Prostate gland (tissue), 2 donors: ENCODE measurements at regions not wholly inside any gene's neighbourhood (a gene's known extent, or its start where the extent isn't known, plus 50 kb on each side); places are given as distances from the start of the nearest gene placed in this dataset.

Source experiments
- DNase-seq: peaks from one replicate; pipeline ENCODE4 v3.0.0-alpha.2; 2019; ENCODE audit warnings: low spot score
- H3K27ac ChIP-seq, 2 donors: fragments of 200-600 bp; sonication (generic); 2 replicates each; pipeline ENCODE4 v1.5.1; 2017 to 2019
- H3K27me3 ChIP-seq: fragments of 200-600 bp; sonication (generic); replicated peaks from 2 replicates; pipeline ENCODE4 v1.5.1; 2019; ENCODE audit not compliant: insufficient read depth
- H3K36me3 ChIP-seq, 2 donors: fragments of 200-600 bp; sonication (generic); 1 replicate in 1 of 2; 2 replicates in 1 of 2; pipeline versions ENCODE4 v1.5.1 to v1.8.1; 2017 to 2019
- H3K4me1 ChIP-seq: fragments of 200-600 bp; sonication (generic); replicated peaks from 2 replicates; pipeline ENCODE4 v1.5.1; 2019
- H3K4me3 ChIP-seq, 2 donors: fragments of 200-600 bp; sonication (generic); 2 replicates each; pipeline ENCODE4 v1.5.1; 2017 to 2019
- H3K9me3 ChIP-seq: fragments of 200-600 bp; sonication (generic); 2 replicates; pipeline ENCODE4 v1.5.1; 2017
- POLR2A ChIP-seq: fragments of 450-650 bp; IDR thresholded peaks from one replicate; pipeline ENCODE4 v1.6.1; 2016; ENCODE audit warnings: antibody characterized with exemption, mild to moderate bottlenecking
- POLR2AphosphoS5 ChIP-seq: sonication (generic); formaldehyde crosslinking; IDR thresholded peaks from one replicate; pipeline ENCODE4 v1.6.1; 2017; ENCODE audit warnings: antibody characterized with exemption
- WGBS: methylation state at CpG from one replicate; pipeline ENCODE4 v1.1.5; 2018; 5-methylcytosine and 5-hydroxymethylcytosine counted together
- intact Hi-C: fragments of 100-400 bp; cut with DNase I; formaldehyde crosslinking; loops from one replicate; pipeline ENCODE4 v1.14.2; 2022
- TF ChIP-seq, protein P1 (sequence below), 4 experiments: fragments of 200-600 bp in 2 of 4; fragments of 450-650 bp in 2 of 4; sonication (generic) in 2 of 4; IDR thresholded peaks; 1 replicate in 3 of 4; 2 replicates in 1 of 4; pipeline ENCODE4 v1.5.1; 2016 to 2019; ENCODE audit warnings: antibody characterized with exemption in 4 of 4, mild to moderate bottlenecking in 2 of 4, moderate library complexity in 2 of 4

- no peak overlapping the region for H3K4me3 ChIP-seq
- WGBS = 78% methylated on average over 6 of the region's 6 CpGs
Observed at GRCh38 chr14:32013083-32013482, 64.0 kb upstream of the ARHGAP5 start.

GRCh38 chr14:32014057-32014456 lies 63.0 kb upstream of the ARHGAP5 start:
- H3K27me3 ChIP-seq = no peaks in the 10 kb centered on the region

More at GRCh38 chr14:32013083-32013482, 64.0 kb upstream of the ARHGAP5 start:
- TF ChIP-seq POLR2AphosphoS5 = no peak
- TF ChIP-seq, protein P1, sequence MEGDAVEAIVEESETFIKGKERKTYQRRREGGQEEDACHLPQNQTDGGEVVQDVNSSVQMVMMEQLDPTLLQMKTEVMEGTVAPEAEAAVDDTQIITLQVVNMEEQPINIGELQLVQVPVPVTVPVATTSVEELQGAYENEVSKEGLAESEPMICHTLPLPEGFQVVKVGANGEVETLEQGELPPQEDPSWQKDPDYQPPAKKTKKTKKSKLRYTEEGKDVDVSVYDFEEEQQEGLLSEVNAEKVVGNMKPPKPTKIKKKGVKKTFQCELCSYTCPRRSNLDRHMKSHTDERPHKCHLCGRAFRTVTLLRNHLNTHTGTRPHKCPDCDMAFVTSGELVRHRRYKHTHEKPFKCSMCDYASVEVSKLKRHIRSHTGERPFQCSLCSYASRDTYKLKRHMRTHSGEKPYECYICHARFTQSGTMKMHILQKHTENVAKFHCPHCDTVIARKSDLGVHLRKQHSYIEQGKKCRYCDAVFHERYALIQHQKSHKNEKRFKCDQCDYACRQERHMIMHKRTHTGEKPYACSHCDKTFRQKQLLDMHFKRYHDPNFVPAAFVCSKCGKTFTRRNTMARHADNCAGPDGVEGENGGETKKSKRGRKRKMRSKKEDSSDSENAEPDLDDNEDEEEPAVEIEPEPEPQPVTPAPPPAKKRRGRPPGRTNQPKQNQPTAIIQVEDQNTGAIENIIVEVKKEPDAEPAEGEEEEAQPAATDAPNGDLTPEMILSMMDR (IDR thresholded peaks at IDR 0.05) = no peak
- H3K27me3 ChIP-seq = no peaks in the 10 kb centered on the region
- H3K4me1 ChIP-seq = no peaks in the 10 kb centered on the region
- DNase-seq = no peak
- H3K27ac ChIP-seq = no peak overlapping the region
- no peaks in the 10 kb centered on the region for H3K36me3 ChIP-seq
- no peaks in the 10 kb centered on the region for H3K9me3 ChIP-seq
- intact Hi-C loops = no loop called here

GRCh38 chr14:32014498-32014897 lies 62.6 kb upstream of the ARHGAP5 start:
- Histone ChIP-seq H3K9me3 (no peaks in the 10 kb centered on the region), H3K36me3 (no peaks in the 10 kb centered on the region), H3K4me3 (no peak overlapping the region), H3K27ac (no peak overlapping the region), H3K27me3 (no peaks in the 10 kb centered on the region), H3K4me1 (no peaks in the 10 kb centered on the region)
- no peak for DNase-seq
- 84% methylated on average over 4 of the region's 4 CpGs for WGBS
- intact Hi-C loops = no loop called here
- TF ChIP-seq, protein P1 (IDR thresholded peaks at IDR 0.05) = no peak

More at GRCh38 chr14:32014057-32014456, 63.0 kb upstream of the ARHGAP5 start:
- Histone ChIP-seq H3K4me1 (no peaks in the 10 kb centered on the region), H3K27ac (no peak overlapping the region), H3K4me3 (no peak overlapping the region), H3K9me3 (no peaks in the 10 kb centered on the region), H3K36me3 (no peaks in the 10 kb centered on the region)
- TF ChIP-seq, protein P1 (IDR thresholded peaks at IDR 0.05) = no peak
- TF ChIP-seq POLR2AphosphoS5 (no peak), POLR2A (no peak)
- intact Hi-C loops = no loop called here
- 82% methylated on average over 1 of the region's 1 CpG for WGBS
- no peak for DNase-seq

- no peak overlapping the region for H3K27ac ChIP-seq
- H3K4me3 ChIP-seq = no peak overlapping the region
- no peaks in the 10 kb centered on the region for H3K4me1 ChIP-seq
- no peaks in the 10 kb centered on the region for H3K9me3 ChIP-seq
- no peaks in the 10 kb centered on the region for H3K27me3 ChIP-seq
- WGBS = 96% methylated on average over 4 of the region's 4 CpGs
- intact Hi-C loops = no loop called here
- TF ChIP-seq POLR2A (no peak), POLR2AphosphoS5 (no peak)
- TF ChIP-seq, protein P1 (IDR thresholded peaks at IDR 0.05) = no peak
- no peak for DNase-seq
- H3K36me3 ChIP-seq = no peaks in the 10 kb centered on the region
Observed at GRCh38 chr14:32015166-32015565, 61.9 kb upstream of the ARHGAP5 start.

DNA sequence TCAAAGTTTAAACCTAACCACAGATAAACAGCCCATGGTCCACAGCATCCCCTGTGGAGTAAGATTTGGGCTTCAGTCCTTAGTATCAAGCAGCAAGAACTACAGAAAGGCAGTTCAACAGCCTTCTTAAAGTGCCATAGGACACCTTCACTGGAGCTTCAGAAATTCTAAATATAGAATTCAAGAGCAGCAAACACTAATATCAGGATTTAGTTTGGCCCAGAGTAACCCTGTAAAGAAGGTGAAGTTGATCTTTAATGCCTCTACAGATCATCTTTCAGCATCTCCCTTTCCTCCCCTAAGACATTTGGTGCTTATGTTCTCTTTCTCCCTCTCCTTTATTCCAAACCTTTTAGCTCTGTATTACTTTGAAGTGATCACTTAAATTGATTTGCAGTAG lies 59.5 kb upstream of the ARHGAP5 start:
- no peak overlapping the region for H3K27ac ChIP-seq
- DNase-seq = no peak
- no peak overlapping the region for H3K4me3 ChIP-seq
- TF ChIP-seq POLR2AphosphoS5 (no peak), POLR2A (no peak)
- H3K9me3 ChIP-seq = no peaks in the 10 kb centered on the region
- H3K36me3 ChIP-seq = no peaks in the 10 kb centered on the region
- intact Hi-C loops = no loop called here
- no peaks in the 10 kb centered on the region for H3K4me1 ChIP-seq
- no peaks in the 10 kb centered on the region for H3K27me3 ChIP-seq
